ENCODE measurements at regions not wholly inside any gene's neighbourhood (a gene's known extent, or its start where the extent isn't known, plus 50 kb on each side); places are given as distances from the start of the nearest gene placed in this dataset.

DNA sequence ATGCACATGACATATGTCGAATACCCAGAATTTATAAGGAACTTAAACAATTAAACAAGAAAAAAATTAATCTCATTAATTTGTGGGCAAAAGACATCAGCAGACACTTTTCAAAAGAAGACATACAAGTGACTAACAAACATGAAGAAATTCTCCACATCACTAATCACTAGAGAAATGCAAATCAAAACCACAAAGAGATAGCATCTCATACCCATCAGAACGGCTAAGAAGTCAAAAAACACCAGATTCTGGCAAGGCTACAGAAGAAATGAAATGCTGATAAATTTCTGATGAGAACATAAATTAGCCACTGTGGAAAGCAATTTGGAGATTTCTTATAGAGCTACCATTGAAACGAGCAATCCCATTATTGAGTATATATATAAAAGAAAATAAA lies 210.6 kb upstream of the LUZP2 start:
- TF ChIP-seq, protein P1, sequence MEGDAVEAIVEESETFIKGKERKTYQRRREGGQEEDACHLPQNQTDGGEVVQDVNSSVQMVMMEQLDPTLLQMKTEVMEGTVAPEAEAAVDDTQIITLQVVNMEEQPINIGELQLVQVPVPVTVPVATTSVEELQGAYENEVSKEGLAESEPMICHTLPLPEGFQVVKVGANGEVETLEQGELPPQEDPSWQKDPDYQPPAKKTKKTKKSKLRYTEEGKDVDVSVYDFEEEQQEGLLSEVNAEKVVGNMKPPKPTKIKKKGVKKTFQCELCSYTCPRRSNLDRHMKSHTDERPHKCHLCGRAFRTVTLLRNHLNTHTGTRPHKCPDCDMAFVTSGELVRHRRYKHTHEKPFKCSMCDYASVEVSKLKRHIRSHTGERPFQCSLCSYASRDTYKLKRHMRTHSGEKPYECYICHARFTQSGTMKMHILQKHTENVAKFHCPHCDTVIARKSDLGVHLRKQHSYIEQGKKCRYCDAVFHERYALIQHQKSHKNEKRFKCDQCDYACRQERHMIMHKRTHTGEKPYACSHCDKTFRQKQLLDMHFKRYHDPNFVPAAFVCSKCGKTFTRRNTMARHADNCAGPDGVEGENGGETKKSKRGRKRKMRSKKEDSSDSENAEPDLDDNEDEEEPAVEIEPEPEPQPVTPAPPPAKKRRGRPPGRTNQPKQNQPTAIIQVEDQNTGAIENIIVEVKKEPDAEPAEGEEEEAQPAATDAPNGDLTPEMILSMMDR (IDR thresholded peaks at IDR 0.05; ENCODE audit: insufficient read depth, low read depth, low read length) = no peak
- TF ChIP-seq EZH2 (IDR thresholded peaks at IDR 0.05; ENCODE audit: insufficient read depth, low read length) = no peak
